Stimulated activated CD4-positive, alpha-beta T cell treated with anti-CD3 and anti-CD28 coated beads, TNF-alpha, amount 100 ng/mL, for 48 hours (primary cell): ENCODE measurements at regions not wholly inside any gene's neighbourhood (a gene's known extent, or its start where the extent isn't known, plus 50 kb on each side); places are given as distances from the start of the nearest gene placed in this dataset.

Experiments
- DNase-seq, 3 donors: peaks; one replicate each; pipeline ENCODE4 v3.0.0-alpha.2; 2020; ENCODE audit warnings: low read depth in 3 of 3

DNA sequence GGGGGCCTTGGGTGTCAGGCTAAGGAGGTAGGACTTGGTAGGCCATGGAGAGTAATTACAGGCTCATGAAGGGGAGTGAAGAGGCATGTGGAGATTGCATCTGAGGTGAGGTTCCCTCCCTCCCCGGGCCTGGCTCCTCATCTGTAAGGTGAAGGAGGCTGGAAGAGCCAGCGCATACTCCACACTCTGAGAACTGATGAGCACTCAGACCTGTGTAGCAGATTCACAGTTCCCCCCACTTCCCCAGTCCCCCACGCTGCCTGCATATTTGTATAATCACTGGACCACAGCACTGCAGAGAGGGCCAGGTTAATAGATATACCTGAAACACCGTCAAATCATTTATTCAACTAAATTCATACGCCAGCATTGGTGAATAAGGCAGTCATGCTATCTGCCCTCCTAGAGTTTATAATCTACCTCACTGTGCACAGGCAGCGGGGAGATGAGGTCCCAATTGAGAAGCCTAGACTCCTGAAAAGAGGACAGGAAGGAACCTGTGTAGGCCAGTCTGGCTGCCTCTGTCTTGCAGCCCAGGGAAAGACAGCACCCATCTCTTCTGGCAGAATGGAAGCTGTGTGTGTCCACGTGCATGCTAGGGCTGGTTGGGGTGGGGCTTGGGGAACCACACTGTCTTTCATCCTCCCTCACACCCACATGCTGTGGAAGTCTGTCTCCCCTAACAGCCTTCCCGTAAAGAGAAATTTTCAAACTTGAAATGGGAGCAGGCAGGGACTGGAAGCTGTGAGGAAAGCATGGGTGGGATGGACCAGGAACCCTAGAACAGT lies 110.6 kb upstream of the ATP1A1 start:
- DNase-seq = no peak

DNA sequence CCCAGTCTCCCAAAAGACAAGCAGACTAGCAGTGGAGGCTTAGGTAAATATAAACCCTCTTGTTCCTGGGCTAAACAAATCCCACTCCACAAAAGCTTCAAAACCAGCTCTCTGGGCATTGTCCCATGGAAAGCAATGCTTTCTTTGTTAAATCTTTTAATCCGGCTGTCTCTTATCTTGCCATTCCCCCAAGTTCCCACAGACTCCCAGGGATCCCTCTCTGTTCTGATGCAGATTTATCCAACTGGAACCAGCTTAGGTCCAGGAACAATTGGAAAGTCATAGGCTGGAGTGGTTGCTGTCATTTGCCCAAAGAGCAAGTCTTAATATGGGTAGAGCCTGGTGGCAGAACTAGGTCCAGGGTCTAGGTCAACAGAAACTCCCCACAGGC lies 110.1 kb upstream of the ATP1A1 start:
- no peak for DNase-seq

DNA sequence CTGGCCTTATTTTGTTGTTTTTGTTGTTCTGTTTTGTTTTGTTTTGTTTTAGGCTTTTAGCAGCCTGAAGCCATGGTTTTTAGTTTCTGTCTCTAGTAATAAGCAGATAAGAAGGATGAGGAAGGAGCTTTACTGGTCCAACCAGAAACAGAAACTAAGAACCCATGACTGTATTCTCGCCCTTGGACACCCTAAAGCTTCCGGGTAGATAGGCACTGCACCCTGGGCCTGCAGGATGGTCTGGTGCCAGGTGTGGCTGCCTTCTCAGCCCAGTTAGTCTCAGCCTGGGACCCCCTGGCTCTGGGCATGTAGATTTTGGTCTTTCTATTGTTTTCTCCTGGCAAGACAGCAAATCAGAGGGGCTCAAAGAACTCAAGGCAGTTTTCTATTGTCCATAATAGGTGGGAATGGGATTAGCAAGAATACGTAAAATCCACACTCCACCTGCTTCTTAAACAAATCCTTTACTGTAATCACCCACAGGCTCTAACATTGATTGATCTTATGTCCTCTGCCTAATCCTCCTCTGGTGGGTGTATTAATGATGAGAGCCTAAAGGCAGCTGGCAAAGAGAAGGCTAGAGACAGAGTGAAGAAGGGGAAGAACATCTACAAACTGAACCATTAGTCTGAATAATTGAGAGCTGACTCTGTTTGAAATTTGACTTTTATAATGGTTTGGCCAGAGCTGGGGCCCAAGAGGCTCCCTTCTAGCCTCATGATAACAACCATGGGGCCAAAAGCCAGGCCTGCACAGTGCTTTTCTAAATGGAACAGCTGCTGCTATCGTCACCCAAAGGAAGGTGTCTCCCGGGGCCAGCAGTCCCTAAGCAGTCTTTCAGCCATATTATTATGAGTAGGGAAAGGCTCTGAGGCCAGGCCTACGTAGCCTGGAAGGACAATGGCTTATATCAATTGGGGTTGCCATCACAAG lies 106.8 kb upstream of the ATP1A1 start:
- no peak for DNase-seq

DNA sequence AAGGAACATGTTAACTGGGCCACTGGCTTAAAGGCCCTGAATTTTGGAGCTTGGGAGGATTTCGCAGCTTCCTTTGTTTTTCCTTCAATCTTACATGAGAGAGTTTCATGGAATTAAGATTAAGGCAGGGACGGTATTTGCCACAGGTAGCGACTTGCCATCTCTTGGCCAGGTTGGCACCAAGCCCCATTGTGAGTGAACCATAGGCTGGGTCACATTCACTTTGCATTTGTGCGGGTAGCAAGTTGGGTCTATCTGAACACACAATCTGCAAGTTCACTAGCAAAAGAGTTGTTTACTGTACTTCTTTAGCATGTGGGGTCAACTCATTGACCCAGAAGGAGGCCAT lies 106.2 kb upstream of the ATP1A1 start:
- DNase-seq = no peak

DNA sequence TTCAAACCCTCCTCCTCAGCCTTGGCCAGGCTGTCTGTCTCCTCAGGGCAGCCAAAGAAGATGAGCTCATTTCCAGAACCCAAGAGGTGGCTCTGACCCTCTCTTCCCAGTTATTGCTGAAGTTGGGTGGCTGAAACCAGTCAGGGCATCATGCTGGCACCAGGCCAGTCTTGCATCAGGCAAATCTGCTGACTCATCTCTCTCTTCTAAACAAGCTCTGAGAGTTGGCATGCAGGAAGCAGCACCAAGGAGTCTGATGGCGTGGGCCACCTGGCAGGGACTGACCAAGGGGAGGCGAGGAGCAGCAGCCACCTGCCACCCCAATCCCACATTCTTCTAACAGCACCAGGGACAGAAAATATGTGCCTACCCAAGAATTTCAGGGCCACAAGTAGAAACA lies 104.8 kb upstream of the ATP1A1 start:
- no peak for DNase-seq

DNA sequence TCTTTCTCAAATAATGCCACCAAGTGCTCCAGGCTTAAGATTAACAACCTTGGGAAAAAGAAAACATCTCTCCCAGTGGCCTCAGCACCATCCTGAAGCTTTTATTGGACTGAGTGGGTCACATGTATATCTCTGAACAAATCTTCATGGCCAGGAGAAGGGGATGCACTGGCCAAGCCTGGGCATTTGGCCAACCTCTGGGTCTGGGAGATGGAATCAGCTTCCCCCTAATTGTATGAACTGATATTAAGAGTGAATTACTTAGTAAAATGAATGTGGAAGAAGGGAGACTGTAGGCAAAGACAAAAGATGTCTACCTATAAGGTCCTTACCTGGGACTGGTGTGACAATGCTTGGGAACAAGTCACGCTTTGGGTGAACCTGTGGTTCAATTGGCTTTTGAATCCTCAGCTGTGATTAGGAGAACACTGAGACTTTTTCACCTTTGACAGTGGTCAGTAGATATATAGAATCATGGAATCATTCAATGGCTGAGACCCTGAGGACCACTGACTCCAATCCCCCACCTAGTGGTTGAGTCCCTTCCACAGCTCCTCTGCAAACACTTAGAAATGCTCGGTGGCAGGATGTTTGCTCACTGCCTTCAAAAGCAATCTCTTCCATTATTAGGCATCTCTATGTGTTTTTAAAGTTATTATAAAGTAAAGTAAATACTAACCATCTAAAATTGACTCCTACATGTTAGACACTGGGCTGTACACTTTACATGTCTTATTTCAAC lies 102.6 kb upstream of the ATP1A1 start:
- DNase-seq = no peak

DNA sequence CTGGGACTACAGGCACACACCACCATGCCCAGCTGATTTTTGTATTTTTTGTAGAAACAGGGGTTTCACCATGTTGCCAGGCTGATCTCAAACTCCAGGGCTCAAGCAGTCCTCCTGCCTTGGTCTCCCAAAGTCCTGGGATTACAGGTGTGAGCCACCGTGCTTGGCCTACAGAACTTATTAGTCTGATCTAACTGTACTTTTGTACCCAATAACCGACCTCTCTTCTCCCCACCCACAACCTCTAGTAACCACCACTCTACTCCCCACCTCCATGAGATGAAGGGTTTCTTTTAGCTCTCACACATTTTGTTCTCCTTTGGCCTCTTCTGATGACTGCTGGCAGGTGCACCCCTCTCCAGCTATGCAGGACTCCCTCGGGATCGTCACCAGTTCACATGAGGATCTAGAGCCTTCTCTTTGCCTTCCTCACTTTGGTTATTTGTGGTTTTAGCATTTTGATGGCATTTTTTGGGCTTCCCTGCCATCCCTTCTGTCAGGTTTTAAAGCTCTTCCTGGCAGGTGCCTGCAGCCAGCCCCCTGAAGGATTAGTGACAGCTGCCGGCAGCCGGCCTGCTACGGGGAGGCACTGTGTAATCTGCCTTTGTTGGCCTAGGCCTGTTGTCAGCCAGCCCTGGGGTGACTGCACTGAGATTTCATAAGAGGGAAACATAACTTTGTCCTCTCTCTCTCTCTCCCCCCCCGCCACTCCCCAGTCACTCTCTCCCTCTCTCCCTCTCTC lies 99.8 kb upstream of the ATP1A1 start:
- DNase-seq = no peak

DNA sequence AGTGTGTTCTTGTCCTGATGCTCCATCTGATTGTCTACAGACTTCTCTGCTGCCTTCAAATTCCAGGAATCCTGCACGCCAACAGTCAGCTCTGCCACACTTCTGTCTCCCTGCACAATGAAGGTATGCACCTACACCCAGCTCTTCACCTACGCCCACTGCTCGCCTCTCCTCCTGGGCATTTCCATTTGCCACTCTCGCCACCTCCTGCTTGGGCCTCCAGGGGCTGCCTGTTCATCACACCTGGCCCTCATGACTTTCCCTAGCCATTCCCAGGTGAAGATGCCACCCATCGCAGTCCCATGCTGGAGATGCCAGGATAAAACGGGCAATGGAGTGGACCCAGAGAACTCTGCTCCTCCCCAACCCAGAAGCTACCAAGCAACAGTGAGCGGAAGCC lies 96.5 kb upstream of the ATP1A1 start:
- no peak for DNase-seq

DNA sequence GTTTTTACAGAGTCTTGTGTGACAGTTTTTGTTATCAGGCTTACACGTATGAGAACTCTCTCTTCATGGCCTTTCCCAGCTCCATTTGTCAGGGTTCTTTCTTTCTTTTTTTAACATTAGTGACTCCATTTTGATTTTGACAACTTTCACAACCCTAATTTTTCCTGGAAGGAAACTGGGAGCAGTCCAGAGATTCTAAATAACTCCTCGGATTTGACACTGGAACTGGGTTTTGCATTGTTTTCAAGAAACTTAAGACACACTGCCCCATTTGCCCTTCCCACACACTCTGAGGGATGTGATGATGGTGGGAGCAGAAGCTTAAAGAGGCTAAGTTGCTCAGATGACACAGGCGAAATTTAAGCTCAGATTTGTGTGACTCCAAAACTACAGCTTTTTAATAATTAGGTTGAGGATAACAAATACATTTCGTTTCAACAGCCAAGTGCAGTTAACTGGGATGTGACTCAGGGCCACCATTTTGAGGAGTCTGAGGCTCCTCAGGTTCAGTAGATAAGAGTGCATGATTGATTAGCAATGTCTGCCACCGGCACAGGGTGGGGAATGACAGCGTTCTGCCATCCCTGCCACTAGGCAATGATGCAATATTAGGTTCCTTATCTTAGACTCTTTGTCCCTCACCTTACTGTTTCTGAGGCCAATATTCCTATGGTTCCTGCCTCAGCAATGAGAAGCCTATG lies 95.1 kb upstream of the ATP1A1 start:
- DNase-seq = no peak

DNA sequence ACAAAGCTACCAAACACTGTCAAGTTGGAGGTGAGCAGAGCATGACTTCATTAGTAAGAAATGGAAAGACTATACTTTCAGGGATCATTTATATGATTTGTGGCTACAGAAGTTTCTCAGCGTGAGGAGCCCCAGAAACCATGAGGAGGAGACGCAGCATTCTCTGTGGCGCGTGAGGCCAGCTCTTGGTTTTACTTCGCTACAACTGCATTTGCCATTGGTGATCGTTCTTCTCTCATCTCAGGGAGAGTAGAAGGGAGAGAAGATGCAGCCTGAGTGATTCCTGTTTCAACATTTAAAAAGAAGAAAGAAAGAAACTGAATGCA lies 94.5 kb upstream of the ATP1A1 start:
- DNase-seq = no peak

DNA sequence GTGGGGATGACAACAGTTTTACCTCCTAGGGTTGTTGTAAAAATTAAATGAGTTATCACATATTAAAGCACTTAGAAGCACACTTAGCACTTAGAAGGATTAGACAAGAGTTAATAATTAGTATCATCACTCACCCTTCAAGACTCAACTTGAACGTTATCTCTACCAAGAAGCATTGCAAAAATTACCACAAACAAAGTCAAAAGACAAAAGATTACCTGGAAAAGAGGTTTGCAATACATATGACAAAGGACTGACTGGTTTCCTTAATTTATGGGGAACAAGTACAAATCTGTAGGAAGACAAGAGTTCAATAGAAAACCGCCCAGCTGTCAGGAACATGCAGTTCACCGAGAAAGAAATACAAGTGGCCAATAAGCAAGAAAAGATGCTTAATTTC lies 93.3 kb upstream of the ATP1A1 start:
- DNase-seq = no peak

DNA sequence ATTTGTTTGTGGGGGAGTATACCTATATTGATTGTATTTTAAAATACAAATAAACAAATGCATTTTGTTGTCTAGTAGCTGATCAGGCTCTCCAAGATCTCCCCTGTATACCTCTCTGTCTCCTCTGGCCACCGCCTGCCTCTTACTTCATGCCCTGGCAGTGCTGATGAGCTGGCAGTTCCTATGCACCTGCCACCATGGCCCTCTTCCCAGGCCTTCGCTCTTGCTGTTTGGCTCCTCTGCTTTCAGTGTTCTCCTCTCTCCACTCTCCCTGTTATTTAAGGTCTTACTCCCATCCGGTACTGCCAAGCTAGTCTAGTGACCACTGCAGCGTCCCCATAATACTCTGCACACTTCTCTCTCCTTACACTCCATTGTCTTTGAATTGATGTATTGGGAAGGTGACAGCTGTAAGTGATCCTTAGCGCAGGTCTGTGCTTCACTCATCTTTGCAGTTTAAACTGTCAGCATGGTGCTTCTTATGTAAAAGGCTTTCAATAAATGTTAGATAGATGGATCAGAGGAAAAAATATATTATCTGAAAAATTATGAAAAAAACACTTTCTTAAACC lies 88.1 kb upstream of the ATP1A1 start:
- DNase-seq = no peak

DNA sequence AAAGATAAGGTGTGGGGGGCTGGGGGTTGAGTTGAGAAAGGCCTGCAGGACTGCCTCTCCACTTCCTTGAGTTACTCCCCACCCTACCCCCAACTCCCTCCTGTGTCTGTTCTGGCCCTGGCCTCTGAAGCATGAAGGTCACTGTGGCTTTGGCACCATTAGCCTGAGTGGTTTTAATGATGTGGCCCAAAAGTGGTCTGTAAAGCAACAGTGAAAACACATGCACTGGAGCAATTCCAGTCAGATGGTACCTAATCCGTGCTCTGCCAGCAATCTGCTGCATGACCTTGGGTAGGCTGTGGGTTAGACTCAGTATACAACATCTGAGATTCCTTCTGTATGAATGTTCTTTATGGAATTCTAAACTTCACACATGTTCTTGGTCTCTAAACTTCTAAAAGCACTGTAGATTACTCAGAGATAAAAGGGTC lies 86.5 kb upstream of the ATP1A1 start:
- no peak for DNase-seq

DNA sequence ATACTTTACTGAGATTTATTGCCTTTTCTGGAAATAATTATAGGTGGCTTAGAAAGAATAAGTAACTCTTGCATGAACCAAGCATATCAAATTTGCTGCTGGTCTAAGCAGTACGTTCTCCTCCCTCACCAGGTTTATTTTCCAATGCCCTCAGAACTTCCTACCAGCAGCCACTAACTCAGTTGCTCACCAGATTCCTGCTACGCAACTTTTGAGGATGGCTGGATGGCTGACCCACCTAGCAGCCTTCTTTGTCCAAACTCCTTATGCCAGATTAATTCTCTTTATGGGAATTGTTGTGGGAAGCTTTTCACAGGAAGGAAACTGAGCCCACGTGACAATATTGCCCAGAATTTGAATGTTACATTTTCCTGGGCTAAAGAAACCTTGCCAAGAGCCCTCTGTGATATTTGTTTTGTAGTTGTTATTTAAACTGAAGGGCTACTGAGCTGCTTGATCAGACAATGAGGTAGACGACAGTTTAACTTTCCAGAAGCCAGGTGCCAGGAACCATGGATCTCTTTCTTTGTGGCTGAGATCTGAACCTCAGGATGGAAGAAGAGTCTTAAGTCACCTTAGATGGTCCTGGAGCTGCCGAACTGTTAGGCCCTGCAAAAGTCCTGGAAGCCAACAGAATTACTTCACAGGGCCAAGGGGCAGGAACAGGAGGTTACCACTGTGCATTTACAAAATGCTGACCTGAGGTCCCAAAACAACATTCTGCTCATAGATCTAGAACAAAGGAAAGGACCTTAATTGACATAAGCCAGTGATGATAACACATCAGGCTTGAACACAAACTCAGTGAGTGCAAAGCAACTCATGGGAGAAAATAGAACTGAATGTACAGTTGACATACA lies 85.5 kb upstream of the ATP1A1 start:
- no peak for DNase-seq

DNA sequence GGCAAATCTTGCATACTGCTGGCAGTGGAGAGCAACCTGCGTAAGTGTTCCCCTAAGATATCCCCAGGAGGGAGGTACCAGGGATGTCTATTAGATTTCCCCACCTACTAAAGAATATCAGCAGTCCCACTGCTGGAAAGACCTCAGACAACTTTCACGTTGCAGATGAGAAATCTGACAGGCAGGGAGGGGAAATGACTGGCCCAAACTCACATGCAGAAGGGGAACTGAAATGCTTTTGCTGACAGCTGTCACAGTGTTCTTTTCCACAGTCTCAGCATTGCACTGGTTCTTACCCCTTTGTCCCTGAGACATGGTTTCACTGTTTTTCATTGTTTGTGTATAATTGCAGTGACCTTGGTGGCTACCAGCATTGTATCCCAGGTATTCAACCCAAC lies 84.8 kb upstream of the ATP1A1 start:
- DNase-seq = no peak

DNA sequence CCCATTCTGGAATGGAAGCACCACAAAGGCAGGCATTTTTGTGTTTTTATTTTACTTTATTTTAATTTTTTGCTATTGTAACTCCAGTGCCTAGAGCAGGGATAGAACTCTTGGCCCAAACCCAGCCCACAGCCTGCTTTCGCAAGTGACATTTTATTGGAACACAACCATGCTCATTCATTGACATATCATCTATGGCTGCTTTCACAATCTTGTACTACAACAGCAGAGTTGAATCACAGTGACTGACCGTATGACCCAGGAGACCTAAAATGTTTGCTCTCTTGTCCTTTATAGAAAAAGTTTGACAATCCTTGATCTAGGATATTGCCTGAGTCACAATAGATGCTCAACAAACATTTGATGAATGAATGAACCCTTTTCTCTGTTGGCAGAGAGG lies 83.9 kb upstream of the ATP1A1 start:
- no peak for DNase-seq

DNA sequence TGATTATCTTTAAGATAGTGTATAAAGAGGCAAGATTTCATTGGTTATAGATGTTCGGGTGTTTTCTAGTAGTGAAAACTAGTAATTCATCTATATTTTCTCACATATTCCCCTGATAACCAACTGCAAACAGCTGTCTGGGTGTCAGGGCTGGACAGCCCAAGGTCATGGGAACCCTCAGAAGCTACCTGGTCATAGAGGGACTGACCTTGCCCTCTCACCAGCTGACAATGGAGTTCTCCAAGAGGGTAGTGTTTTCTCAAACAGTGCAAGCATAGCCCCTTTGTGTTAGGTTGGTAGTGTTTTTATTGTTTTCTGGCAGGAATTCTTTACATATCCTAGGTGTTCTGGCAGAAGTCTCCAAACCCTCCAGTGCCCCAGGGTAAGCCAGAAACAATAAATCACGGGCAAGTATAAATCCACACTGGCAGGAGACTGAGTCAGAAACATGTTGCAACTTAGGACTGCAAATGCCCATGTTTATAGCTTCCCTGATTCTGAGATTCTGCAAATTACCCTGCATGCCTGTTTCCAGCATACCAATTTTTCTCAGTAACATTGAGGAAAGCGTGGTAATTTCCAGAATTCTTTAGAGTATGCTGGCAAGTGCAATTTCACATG lies 82.8 kb upstream of the ATP1A1 start:
- no peak for DNase-seq

DNA sequence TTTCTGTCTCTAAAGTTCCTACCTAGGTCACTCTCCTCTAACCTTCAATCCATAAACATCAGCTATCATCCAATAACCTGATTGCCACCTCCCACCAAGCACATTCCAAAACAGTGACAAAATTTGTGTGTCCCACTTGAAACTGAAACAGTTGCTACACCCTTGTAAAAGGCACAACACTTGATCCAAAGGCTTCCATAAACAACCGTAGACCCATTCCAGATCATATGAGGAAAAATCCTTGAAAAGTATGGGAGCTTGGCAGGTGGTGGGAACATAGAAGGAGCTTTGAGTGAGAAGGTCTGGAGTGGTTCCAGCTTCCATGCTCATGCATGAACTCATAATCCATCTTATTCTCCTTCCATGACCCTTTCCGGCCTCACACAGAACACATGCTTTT lies 82.0 kb upstream of the ATP1A1 start:
- no peak for DNase-seq

DNA sequence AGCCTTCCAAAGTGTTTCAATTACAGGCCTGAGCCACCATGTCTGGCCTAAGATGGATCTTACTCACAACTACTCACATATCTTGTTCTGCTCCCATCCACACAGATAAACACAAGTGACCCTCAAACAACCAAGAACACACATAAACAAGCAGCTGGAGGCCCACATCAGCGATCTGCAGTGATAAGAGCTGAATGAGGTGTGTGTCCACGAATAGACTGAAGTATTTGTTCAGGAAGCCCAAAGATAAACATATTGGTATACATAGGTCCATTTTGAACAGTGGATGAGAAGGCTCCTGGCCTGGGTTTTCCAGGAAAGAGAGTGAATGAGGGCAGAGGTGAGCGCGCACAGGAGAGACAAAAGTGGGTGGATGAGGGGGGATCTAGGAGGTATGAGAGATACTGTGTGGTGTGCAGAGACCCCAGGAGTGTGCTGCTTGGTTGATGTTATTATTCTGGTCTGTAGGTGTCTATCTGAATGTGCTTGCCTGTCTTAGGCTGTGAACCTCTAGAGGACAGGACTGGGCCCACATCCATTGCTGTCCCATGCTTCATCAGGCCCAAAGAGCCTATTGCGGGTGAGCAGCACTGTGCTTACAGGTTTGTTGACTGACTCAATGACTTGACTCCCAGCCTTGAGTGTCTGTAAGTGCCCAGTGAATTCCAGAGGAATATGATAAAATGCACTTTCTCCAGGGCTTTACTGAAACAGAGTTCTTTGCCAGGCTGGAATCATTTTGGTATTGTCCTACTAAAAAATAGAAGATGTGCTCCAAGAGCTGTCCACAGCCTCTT lies 79.9 kb upstream of the ATP1A1 start:
- DNase-seq = no peak
